GM12874 (cell line): ENCODE measurements at regions not wholly inside any gene's neighbourhood (a gene's known extent, or its start where the extent isn't known, plus 50 kb on each side); places are given as distances from the start of the nearest gene placed in this dataset.

Experiments
- TF ChIP-seq, protein P1 (sequence below): IDR thresholded peaks from 2 replicates; pipeline ENCODE4 v1.5.1; 2011; ENCODE audit warnings: low read depth, mild to moderate bottlenecking, control low read depth, low read length, moderate library complexity; ENCODE audit not compliant: insufficient read depth

DNA sequence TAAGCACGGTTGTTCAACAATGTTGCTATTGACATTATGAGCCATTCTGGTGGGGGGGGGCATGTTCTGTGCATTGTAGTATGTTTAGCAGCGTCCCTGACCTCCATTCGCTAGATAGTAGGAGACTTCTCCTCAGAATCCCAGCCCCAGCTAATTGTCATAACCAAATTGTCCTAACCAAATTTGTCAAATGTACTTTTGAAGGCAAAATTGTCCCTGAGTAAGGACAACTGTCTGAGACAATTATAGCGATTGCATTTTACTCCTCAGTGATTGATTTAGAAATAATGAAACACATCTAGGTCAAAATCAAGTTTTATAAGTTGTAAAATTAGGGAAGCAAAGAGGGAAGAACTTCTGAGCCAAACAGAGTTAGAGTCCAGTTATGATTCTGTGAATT is 541.8 kb upstream of the CHORDC1 start:
- TF ChIP-seq, protein P1, sequence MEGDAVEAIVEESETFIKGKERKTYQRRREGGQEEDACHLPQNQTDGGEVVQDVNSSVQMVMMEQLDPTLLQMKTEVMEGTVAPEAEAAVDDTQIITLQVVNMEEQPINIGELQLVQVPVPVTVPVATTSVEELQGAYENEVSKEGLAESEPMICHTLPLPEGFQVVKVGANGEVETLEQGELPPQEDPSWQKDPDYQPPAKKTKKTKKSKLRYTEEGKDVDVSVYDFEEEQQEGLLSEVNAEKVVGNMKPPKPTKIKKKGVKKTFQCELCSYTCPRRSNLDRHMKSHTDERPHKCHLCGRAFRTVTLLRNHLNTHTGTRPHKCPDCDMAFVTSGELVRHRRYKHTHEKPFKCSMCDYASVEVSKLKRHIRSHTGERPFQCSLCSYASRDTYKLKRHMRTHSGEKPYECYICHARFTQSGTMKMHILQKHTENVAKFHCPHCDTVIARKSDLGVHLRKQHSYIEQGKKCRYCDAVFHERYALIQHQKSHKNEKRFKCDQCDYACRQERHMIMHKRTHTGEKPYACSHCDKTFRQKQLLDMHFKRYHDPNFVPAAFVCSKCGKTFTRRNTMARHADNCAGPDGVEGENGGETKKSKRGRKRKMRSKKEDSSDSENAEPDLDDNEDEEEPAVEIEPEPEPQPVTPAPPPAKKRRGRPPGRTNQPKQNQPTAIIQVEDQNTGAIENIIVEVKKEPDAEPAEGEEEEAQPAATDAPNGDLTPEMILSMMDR: no peak

DNA sequence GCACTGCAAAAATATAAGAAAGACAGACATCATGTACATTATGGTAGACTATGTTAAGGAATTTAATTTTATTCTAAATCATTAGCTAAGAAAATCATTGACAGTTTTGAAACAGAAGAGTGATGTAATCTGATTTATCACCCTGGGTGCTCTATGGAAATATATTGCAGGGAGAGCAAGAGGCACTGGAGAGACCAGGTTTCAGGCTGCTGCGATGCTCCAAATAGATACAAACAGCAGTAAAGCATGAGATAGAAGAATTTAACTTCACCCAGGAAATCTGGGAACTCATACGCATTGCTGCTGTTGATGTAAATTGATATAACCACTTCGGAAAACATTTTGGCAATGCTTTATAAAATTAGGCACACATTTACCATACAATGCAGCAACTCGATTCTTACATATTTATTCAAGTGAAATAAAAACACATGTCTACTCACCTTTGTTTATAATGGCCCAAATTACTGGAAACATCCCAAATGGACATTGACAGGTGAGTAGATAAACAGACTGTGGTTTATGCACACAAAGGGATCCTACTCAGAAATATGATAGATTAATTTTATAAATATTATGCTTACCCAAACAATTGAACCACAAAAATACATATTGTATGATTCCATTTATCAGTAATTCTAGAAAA is 535.1 kb upstream of the CHORDC1 start:
- TF ChIP-seq, protein P1: no peak

DNA sequence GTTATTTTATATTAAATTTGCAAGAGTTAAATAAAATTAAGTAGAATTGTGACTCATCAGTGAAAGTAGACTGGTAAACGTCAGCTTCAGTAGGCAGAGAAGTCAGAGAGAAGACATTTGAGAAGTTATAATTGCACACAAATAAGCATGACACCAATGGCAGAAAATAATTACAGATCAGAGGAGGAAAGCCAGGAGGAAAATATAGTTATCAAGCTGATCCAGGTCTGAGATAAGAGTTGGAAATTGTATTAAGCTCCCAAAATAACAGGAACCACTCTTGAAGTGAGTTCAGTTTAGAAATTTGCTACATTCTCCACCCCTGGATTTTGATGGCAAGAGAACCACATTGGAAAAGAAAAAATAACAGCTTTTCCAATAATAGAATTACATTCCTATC is 533.8 kb upstream of the CHORDC1 start:
- TF ChIP-seq, protein P1: no peak

DNA sequence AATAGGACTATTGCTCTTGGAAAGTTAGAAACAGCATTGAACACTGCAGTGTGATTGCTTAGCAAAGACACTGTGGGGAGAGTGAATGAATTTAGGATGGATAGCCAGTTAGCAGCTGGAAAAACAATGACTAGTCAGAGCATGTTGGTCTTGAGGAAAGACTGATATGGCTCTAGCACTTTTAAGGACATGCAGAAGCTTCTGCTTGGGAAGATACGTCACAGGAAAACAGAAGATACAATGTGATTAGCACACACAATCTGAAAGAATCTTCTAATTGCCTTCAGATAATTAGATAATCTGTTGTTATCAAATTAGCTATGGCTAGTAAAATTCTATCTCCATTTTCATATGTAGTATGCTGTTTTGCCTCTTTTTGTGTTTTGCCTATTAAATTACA is 530.7 kb upstream of the CHORDC1 start:
- TF ChIP-seq, protein P1: no peak

DNA sequence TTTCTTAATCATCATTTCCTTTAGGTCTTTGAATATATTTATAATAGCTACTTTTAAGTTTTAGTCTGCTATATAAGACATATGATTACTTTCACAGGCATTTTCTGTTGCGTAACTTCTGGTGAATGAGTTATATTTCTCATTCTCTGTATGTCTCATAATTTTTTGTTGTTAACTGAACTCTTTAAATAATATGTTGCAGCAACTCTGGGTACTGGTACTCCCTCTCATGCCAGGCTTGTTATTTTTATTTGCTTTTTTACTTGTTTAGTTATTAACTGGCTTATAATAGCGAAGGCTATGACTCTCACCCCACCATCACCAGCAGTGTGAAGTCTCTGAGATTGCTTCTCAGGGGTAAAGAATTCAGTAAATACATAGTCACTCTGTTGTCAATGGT is 524.2 kb upstream of the CHORDC1 start:
- TF ChIP-seq, protein P1: no peak

DNA sequence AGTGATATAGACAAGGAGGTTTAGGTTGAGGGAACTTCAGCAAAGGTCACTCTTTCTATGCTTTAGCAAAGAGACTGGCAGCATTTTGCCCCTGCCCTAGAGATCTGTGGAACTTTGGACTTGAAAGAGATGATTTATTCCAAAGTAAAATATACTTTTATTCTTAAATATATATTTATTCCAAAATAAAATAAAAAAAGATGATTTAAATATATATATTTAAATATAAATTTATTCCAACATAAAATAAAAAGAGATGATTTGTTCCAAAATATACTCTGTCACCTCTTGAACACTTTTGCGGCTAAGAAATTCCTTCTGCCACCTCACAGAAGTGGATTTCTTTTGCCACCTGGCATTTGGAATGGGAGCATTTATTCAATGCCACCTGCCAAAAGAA is 521.3 kb upstream of the CHORDC1 start:
- TF ChIP-seq, protein P1: no peak

DNA sequence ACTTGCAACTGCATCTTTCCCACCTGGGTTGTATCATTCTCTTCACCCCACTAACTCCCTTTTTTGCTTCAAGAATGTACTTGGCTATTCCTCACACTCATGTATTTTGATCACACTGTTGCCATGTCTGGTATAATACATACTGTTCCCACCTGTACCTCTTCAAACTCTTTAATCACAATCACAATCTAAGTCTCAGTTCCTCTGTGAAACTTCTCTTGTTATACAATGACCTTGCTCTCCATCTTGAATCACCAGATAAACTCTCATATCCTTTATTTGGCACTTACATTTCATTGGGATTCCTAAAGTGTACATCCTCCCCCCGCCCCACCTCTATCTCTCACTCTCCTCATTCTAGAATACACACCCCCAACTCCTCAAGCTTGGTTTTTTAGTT is 516.0 kb upstream of the CHORDC1 start:
- TF ChIP-seq, protein P1: no peak
